ENCODE measurements at regions not wholly inside any gene's neighbourhood (a gene's known extent, or its start where the extent isn't known, plus 50 kb on each side); places are given as distances from the start of the nearest gene placed in this dataset.

GRCh38 chr7:86964973-86965726 is 94.3 kb downstream of the ELAPOR2 start:
- Histone ChIP-seq H4K20me1 (ENCODE audit: control insufficient read depth, insufficient read depth) (no peaks in the 10 kb centered on the region), H3K27me3 (replicated peaks in 1 of 2; ENCODE audit: control insufficient read depth in 2 of 2, insufficient read depth in 2 of 2, low read length in 1 of 2) (no peaks in the 10 kb centered on the region), H3K27ac (ENCODE audit: control insufficient read depth, insufficient read depth) (no peak overlapping the region), H3K36me3 (ENCODE audit: control insufficient read depth in 2 of 2, insufficient read depth in 2 of 2, low read length in 1 of 2) (no peaks in the 10 kb centered on the region), H3K79me2 (ENCODE audit: control insufficient read depth, insufficient read depth, low read length) (no peaks in the 10 kb centered on the region), H3K4me1 (ENCODE audit: control insufficient read depth, insufficient read depth, low read length) (peaks cover 9% of the 10 kb centered on the region), H2AFZ (ENCODE audit: control insufficient read depth, low read depth, low read length) (no peak overlapping the region), H3K4me2 (ENCODE audit: control insufficient read depth, insufficient read depth) (no peak overlapping the region), H3K9me3 (replicated peaks; ENCODE audit: control insufficient read depth, insufficient read depth, low read length) (no peaks in the 10 kb centered on the region), H3K4me3 (no peak overlapping the region), H3K9ac (ENCODE audit: control insufficient read depth, insufficient read depth, low read length) (no peak overlapping the region)
- ChIA-PET RAD21 (ENCODE audit: unreplicated experiment) (no interaction called here), CTCF (no interaction called here), SMC1A (ENCODE audit: uncharacterized antibody, unreplicated experiment) (no interaction called here), POLR2A (no interaction called here)
- ATAC-seq (no peak), DNase-seq (ENCODE audit: low read depth, low spot score) (no peak), FAIRE-seq (no peak)
- in situ Hi-C loops (cut with MboI) = no loop called here
- TF ChIP-seq ATF2 (IDR thresholded peaks at IDR 0.05; ENCODE audit: low read length) (no peak), NBN (IDR thresholded peaks at IDR 0.05) (no peak), ESRRA (IDR thresholded peaks at IDR 0.05; ENCODE audit: low read length) (no peak), NR2F1 (conservative IDR thresholded peaks at IDR 0.05) (no peak), RFX5 (IDR thresholded peaks at IDR 0.05; ENCODE audit: low read depth, low read length) (no peak), CHD4 (IDR thresholded peaks at IDR 0.05) (no peak), NFYA (IDR thresholded peaks at IDR 0.05; ENCODE audit: borderline replicate concordance, low read depth, low read length) (no peak), RAD51 (IDR thresholded peaks at IDR 0.05) (no peak), RAD21 (IDR thresholded peaks at IDR 0.05; ENCODE audit: insufficient read depth, low read depth, low read length) (no peak), TCF7 (IDR thresholded peaks at IDR 0.05; ENCODE audit: borderline replicate concordance) (no peak)
- no TSS peak for BruUV-seq (replicated peaks)
- WGBS (ENCODE audit: insufficient coverage, insufficient replicate concordance, low lambda C conversion rate, missing lambda C conversion rate) = 99% methylated on average over 4 of the region's 4 CpGs
- intact Hi-C loops (cut with micrococcal nuclease; ENCODE audit: unreplicated experiment) = no loop called here
